GM23338 (cell line): ENCODE measurements at regions not wholly inside any gene's neighbourhood (a gene's known extent, or its start where the extent isn't known, plus 50 kb on each side); places are given as distances from the start of the nearest gene placed in this dataset.

ENCODE experiments used
- EZH2 ChIP-seq: fragments of 200-600 bp; sonication (generic); IDR thresholded peaks from one replicate; pipeline ENCODE4 v1.8.0; 2017; ENCODE audit warnings: antibody characterized with exemption, mild to moderate bottlenecking, low read depth; ENCODE audit not compliant: unreplicated experiment
- EZH2phosphoT487 ChIP-seq: fragments of 200-600 bp; sonication (generic); IDR thresholded peaks from one replicate; pipeline ENCODE4 v1.8.1; 2018; ENCODE audit warnings: antibody characterized with exemption; ENCODE audit not compliant: unreplicated experiment
- POLR2AphosphoS5 ChIP-seq: IDR thresholded peaks from 2 replicates; pipeline ENCODE4 v1.6.1; 2016; ENCODE audit warnings: antibody characterized with exemption, low read depth
- ZNF114 ChIP-seq: fragments of 250-450 bp; sonication (Bioruptor Pico); IDR thresholded peaks from 2 replicates; pipeline ENCODE4 v1.5.0; 2020; ENCODE audit warnings: mild to moderate bottlenecking, moderate library complexity
- ZNF331 ChIP-seq: fragments of 250-450 bp; sonication (Bioruptor Pico); IDR thresholded peaks from 2 replicates; pipeline ENCODE4 v1.5.0; 2020; ENCODE audit warnings: low read depth, mild to moderate bottlenecking, moderate library complexity
- TF ChIP-seq, protein P1 (sequence below), 2 experiments: fragments of 200-600 bp in 1 of 2; sonication (generic) in 1 of 2; conservative IDR thresholded peaks; 2 replicates each; pipeline versions ENCODE4 v1.5.1 to v1.6.1; 2016 to 2017; ENCODE audit warnings: antibody characterized with exemption in 2 of 2, low read depth in 2 of 2, mild to moderate bottlenecking in 2 of 2, moderate library complexity in 1 of 2
- TF ChIP-seq, protein P2 (sequence below): IDR thresholded peaks from 2 replicates; pipeline ENCODE4 v1.6.1; 2016; ENCODE audit warnings: antibody characterized with exemption
- TF ChIP-seq, protein P3 (sequence below): IDR thresholded peaks from one replicate; pipeline ENCODE4 v1.6.1; 2018; ENCODE audit warnings: antibody characterized with exemption; ENCODE audit not compliant: unreplicated experiment

DNA sequence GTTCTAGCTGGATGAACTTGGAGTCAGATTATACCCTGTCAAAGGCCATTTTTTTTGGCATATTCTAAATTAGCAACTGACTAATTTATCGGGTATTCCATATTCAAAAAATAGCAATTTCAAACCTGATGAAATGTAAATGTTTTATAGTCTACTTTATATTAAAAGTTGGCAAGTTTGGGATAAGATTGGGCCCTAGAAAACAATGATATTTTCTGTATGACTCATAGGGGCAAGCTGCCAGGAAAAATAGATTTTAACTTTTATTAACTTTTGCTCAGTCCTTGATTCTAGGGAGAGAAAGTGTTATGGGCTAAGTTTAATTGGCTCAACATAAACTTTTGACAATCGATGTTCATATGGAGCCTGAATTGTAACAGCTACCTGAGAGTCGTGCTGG is 576.9 kb upstream of the B3GALT2 start:
- TF ChIP-seq, protein P1, sequence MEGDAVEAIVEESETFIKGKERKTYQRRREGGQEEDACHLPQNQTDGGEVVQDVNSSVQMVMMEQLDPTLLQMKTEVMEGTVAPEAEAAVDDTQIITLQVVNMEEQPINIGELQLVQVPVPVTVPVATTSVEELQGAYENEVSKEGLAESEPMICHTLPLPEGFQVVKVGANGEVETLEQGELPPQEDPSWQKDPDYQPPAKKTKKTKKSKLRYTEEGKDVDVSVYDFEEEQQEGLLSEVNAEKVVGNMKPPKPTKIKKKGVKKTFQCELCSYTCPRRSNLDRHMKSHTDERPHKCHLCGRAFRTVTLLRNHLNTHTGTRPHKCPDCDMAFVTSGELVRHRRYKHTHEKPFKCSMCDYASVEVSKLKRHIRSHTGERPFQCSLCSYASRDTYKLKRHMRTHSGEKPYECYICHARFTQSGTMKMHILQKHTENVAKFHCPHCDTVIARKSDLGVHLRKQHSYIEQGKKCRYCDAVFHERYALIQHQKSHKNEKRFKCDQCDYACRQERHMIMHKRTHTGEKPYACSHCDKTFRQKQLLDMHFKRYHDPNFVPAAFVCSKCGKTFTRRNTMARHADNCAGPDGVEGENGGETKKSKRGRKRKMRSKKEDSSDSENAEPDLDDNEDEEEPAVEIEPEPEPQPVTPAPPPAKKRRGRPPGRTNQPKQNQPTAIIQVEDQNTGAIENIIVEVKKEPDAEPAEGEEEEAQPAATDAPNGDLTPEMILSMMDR (conservative IDR thresholded peaks at IDR 0.05; ENCODE audit: low read depth in 2 of 2): no peak
- TF ChIP-seq, protein P2, sequence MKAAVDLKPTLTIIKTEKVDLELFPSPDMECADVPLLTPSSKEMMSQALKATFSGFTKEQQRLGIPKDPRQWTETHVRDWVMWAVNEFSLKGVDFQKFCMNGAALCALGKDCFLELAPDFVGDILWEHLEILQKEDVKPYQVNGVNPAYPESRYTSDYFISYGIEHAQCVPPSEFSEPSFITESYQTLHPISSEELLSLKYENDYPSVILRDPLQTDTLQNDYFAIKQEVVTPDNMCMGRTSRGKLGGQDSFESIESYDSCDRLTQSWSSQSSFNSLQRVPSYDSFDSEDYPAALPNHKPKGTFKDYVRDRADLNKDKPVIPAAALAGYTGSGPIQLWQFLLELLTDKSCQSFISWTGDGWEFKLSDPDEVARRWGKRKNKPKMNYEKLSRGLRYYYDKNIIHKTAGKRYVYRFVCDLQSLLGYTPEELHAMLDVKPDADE: no peak
- TF ChIP-seq EZH2phosphoT487 (no peak), EZH2 (no peak), POLR2AphosphoS5 (no peak), ZNF331 (CRISPR knock-in tag) (no peak), ZNF114 (no peak)
- TF ChIP-seq, protein P3, sequence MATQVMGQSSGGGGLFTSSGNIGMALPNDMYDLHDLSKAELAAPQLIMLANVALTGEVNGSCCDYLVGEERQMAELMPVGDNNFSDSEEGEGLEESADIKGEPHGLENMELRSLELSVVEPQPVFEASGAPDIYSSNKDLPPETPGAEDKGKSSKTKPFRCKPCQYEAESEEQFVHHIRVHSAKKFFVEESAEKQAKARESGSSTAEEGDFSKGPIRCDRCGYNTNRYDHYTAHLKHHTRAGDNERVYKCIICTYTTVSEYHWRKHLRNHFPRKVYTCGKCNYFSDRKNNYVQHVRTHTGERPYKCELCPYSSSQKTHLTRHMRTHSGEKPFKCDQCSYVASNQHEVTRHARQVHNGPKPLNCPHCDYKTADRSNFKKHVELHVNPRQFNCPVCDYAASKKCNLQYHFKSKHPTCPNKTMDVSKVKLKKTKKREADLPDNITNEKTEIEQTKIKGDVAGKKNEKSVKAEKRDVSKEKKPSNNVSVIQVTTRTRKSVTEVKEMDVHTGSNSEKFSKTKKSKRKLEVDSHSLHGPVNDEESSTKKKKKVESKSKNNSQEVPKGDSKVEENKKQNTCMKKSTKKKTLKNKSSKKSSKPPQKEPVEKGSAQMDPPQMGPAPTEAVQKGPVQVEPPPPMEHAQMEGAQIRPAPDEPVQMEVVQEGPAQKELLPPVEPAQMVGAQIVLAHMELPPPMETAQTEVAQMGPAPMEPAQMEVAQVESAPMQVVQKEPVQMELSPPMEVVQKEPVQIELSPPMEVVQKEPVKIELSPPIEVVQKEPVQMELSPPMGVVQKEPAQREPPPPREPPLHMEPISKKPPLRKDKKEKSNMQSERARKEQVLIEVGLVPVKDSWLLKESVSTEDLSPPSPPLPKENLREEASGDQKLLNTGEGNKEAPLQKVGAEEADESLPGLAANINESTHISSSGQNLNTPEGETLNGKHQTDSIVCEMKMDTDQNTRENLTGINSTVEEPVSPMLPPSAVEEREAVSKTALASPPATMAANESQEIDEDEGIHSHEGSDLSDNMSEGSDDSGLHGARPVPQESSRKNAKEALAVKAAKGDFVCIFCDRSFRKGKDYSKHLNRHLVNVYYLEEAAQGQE: no peak
